CD8-positive, alpha-beta memory T cell (primary cell): ENCODE measurements at regions not wholly inside any gene's neighbourhood (a gene's known extent, or its start where the extent isn't known, plus 50 kb on each side); places are given as distances from the start of the nearest gene placed in this dataset.

ENCODE experiments used
- CTCF ChIA-PET: fragments of 350-600 bp; sonication (Branson Sonifier 250); formaldehyde crosslinking; loops from one replicate; lab custom pipeline; 2021; ENCODE audit warnings: antibody characterized with exemption; lab: Charles Lee
- POLR2A ChIA-PET: fragments of 350-600 bp; sonication (Branson Sonifier 250); formaldehyde crosslinking; loops from one replicate; lab custom pipeline; 2021; ENCODE audit warnings: antibody characterized with exemption; lab: Charles Lee
- DNase-seq, 5 donors: peaks; one replicate each; pipeline versions ENCODE4 v3.0.0 to v3.0.0-alpha.2; 2020 to 2022; ENCODE audit warnings: mixed read lengths in 1 of 5
- H3K27ac ChIP-seq: one replicate; pipeline ENCODE4 v1.7.0; 2013; ENCODE audit warnings: low read depth, mild to moderate bottlenecking, low read length, moderate library complexity
- H3K27me3 ChIP-seq: 2 replicates; pipeline ENCODE4 v1.7.0; 2013; ENCODE audit warnings: low read length, mild to moderate bottlenecking; ENCODE audit not compliant: insufficient read depth, poor library complexity, severe bottlenecking
- H3K36me3 ChIP-seq: 2 replicates; pipeline ENCODE4 v1.7.0; 2013; ENCODE audit warnings: mild to moderate bottlenecking, low read length, moderate library complexity; ENCODE audit not compliant: insufficient read depth
- H3K4me1 ChIP-seq: 2 replicates; pipeline ENCODE4 v1.7.0; 2013; ENCODE audit warnings: mild to moderate bottlenecking, low read length, moderate library complexity; ENCODE audit not compliant: insufficient read depth
- H3K4me3 ChIP-seq: 2 replicates; pipeline ENCODE4 v1.7.0; 2013; ENCODE audit warnings: mild to moderate bottlenecking, low read length
- H3K9me3 ChIP-seq: 2 replicates; pipeline ENCODE4 v1.7.0; 2013; ENCODE audit warnings: mild to moderate bottlenecking, low read length
- H3K27ac Mint-ChIP-seq, 8 donors: one replicate each; pipeline ENCODE4 v1.8.0; 2020 to 2021; ENCODE audit warnings: mixed read lengths in 8 of 8, mild to moderate bottlenecking in 6 of 8, inconsistent platforms in 3 of 8, moderate library complexity in 3 of 8
- H3K27me3 Mint-ChIP-seq, 2 donors: one replicate each; pipeline ENCODE4 v1.8.0; 2020 to 2021; ENCODE audit warnings: mixed read lengths in 2 of 2, mild to moderate bottlenecking in 1 of 2, moderate library complexity in 1 of 2
- H3K36me3 Mint-ChIP-seq, 3 donors: one replicate each; pipeline ENCODE4 v1.8.0; 2020 to 2021; ENCODE audit warnings: mixed read lengths in 3 of 3, inconsistent platforms in 1 of 3, mild to moderate bottlenecking in 1 of 3
- H3K4me1 Mint-ChIP-seq, 3 donors: one replicate each; pipeline ENCODE4 v1.8.0; 2020 to 2021; ENCODE audit warnings: mixed read lengths in 3 of 3, inconsistent platforms in 1 of 3, mild to moderate bottlenecking in 1 of 3
- H3K4me3 Mint-ChIP-seq, 7 donors: one replicate each; pipeline ENCODE4 v1.8.0; 2020 to 2021; ENCODE audit warnings: mixed read lengths in 7 of 7, mild to moderate bottlenecking in 6 of 7, moderate library complexity in 4 of 7, inconsistent platforms in 2 of 7
- H3K9me3 Mint-ChIP-seq, 5 donors: one replicate each; pipeline ENCODE4 v1.8.0; 2020 to 2022; ENCODE audit warnings: mixed read lengths in 5 of 5, mild to moderate bottlenecking in 3 of 5, moderate library complexity in 2 of 5, inconsistent platforms in 1 of 5

DNA sequence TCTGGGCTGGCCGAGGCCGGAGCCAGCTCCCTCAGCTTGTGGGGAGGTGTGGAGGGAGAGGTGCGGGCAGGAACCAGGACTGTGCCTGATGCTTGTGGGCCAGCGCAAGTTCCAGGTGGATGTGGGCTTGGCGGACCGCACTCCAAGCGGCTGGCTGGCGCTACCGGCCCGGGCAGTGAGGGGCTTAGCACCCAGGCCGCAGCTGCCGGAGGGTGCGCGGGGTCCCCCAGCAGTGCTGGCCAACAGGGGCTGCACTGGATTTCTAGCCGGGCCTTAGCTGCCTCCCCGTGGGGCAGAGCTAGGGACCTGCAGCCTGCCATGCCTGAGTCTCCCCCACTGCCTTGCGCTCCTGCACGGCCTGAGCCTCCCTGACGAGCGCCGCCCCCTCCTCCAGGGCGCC is 242.8 kb downstream of the CCSER2 start:
- POLR2A ChIA-PET, result no interaction called here
- no peaks in the 10 kb centered on the region for H3K36me3 ChIP-seq
- no peak overlapping the region for H3K4me3 ChIP-seq
- Mint-ChIP-seq H3K4me3 (no peak overlapping the region), H3K36me3 (no peaks in the 10 kb centered on the region), H3K27ac (no peak overlapping the region), H3K27me3 (peaks cover 11 to 51% of the 10 kb centered on the region in 2 donors), H3K9me3 (peaks cover 0 to 7% (median 0%) of the 10 kb centered on the region in 5 donors), H3K4me1 (no peaks in the 10 kb centered on the region)
- H3K4me1 ChIP-seq, result no peaks in the 10 kb centered on the region
- no peak for DNase-seq
- H3K27me3 ChIP-seq, result no peaks in the 10 kb centered on the region
- CTCF ChIA-PET, result interaction anchor here (1.6 kb wide), 1 partner anchor 12 kb away, joined by 3 read pairs; no protein-coding TSS in a partner anchor
- H3K9me3 ChIP-seq, result no peaks in the 10 kb centered on the region
- H3K27ac ChIP-seq, result no peak overlapping the region

DNA sequence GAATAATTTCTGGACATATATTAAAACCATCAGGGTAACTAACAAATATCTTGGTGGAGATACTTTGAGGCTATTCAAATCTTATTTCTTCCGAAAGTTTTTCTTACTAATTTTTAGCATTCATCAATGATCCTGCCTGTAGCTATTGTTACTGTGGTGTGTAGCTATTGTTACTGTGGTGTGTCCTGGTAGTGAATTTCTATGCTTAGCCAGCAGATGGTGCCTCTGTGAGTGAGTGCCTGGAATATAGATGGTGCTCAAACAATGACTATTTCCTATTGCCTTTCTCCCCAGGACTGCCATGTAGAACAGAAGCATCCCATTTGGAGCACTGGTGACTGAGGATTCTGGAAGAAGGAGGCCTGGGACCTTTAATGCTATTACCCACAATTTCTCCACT is 245.7 kb downstream of the CCSER2 start:
- CTCF ChIA-PET, result no interaction called here
- Histone ChIP-seq H3K4me3 (no peak overlapping the region), H3K4me1 (no peaks in the 10 kb centered on the region), H3K27ac (no peak overlapping the region), H3K27me3 (no peaks in the 10 kb centered on the region), H3K9me3 (no peaks in the 10 kb centered on the region), H3K36me3 (no peaks in the 10 kb centered on the region)
- no peak overlapping the region for H3K4me3 Mint-ChIP-seq
- H3K27me3 Mint-ChIP-seq, result peaks cover 15 to 41% of the 10 kb centered on the region in 2 donors
- POLR2A ChIA-PET, result no interaction called here
- H3K9me3 Mint-ChIP-seq, result peaks cover 0 to 7% (median 0%) of the 10 kb centered on the region in 5 donors
- DNase-seq, result no peak
- H3K36me3 Mint-ChIP-seq, result no peaks in the 10 kb centered on the region
- no peak overlapping the region for H3K27ac Mint-ChIP-seq
- no peaks in the 10 kb centered on the region for H3K4me1 Mint-ChIP-seq

DNA sequence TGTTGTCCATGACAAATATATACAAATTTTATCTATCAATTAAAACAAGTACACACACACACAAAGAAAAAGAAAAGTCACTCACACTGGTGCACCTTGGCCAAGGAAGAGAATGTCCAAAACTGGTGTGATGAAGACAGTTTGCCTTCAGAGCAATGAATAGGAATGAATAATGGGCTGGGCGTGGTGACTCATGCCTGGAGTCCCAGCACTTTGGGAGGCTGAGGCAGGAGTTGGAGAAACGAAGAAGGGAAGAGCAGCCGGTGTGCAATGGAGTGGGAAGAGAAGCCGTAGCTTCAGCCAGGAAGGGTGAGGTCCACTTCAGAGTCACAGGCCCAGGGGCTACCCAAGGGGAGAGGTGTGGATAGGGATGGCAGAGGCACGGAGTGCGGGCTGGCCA is 253.6 kb downstream of the CCSER2 start:
- no peaks in the 10 kb centered on the region for H3K9me3 ChIP-seq
- no peak overlapping the region for H3K27ac Mint-ChIP-seq
- peaks cover 6 to 33% of the 10 kb centered on the region in 2 donors for H3K27me3 Mint-ChIP-seq
- ChIA-PET CTCF (no interaction called here), POLR2A (no interaction called here)
- no peaks in the 10 kb centered on the region for H3K36me3 ChIP-seq
- DNase-seq, result no peak
- no peaks in the 10 kb centered on the region for H3K4me1 Mint-ChIP-seq
- H3K4me3 ChIP-seq, result no peak overlapping the region
- H3K4me1 ChIP-seq, result no peaks in the 10 kb centered on the region
- no peaks in the 10 kb centered on the region for H3K36me3 Mint-ChIP-seq
- H3K27me3 ChIP-seq, result no peaks in the 10 kb centered on the region
- H3K9me3 Mint-ChIP-seq, result no peaks in the 10 kb centered on the region
- no peak overlapping the region for H3K27ac ChIP-seq
- H3K4me3 Mint-ChIP-seq, result no peak overlapping the region

DNA sequence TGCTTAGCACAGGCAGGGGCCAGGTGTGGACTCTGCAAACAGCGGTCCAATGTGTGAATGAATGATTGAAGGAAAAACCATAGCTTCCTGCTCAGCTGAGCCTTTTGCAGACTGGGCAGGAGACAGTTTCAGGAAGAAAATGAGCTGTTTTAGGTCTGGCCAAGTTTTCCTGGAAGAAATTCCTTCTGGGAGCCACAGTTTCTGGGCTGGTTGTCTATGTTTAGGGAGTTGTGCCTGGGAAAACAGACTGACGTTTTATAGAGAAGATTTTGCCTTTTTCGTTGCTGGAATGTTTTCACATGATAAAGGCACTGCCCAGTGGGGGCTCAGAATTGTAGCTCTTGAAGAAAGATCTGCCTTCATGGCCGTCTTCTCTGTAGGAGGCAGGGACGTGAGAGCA is 255.1 kb downstream of the CCSER2 start:
- H3K9me3 ChIP-seq, result no peaks in the 10 kb centered on the region
- POLR2A ChIA-PET, result no interaction called here
- no peaks in the 10 kb centered on the region for H3K4me1 Mint-ChIP-seq
- DNase-seq, result no peak
- no peak overlapping the region for H3K4me3 ChIP-seq
- no peak overlapping the region for H3K4me3 Mint-ChIP-seq
- H3K9me3 Mint-ChIP-seq, result no peaks in the 10 kb centered on the region
- H3K36me3 ChIP-seq, result no peaks in the 10 kb centered on the region
- no peak overlapping the region for H3K27ac ChIP-seq
- CTCF ChIA-PET, result interaction anchor here (0.8 kb wide), 1 partner anchor 12 kb away, joined by 3 read pairs; no protein-coding TSS in a partner anchor
- no peak overlapping the region for H3K27ac Mint-ChIP-seq
- H3K27me3 Mint-ChIP-seq, result peaks cover 2 to 31% of the 10 kb centered on the region in 2 donors
- no peaks in the 10 kb centered on the region for H3K27me3 ChIP-seq
- H3K36me3 Mint-ChIP-seq, result no peaks in the 10 kb centered on the region
- H3K4me1 ChIP-seq, result no peaks in the 10 kb centered on the region

DNA sequence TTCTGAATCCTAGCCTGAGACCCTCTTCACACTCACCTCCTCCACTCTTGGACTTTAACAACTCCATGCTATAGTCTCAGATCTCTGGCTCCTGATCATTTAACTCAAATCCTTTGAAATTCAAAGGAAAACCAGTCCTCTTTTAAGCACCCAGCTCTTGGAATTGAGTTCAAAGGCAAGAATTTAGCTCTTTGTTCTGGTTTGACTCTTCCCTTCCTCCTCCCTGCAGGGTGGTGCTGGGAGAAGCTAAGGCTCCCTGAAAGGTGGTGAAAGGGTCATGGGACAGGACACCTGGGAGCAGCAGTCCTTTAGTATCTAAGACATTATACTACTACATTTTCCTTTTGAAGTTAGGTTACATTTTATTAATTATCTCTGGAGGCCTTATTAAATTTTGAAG is 259.4 kb downstream of the CCSER2 start:
- no peak overlapping the region for H3K4me3 ChIP-seq
- Mint-ChIP-seq H3K4me1 (no peaks in the 10 kb centered on the region), H3K27me3 (peaks cover 2 to 22% of the 10 kb centered on the region in 2 donors), H3K36me3 (no peaks in the 10 kb centered on the region), H3K4me3 (no peak overlapping the region), H3K9me3 (no peaks in the 10 kb centered on the region), H3K27ac (peak overlapping the region in 1 of 8 donors; percentile 31)
- H3K36me3 ChIP-seq, result no peaks in the 10 kb centered on the region
- no peak overlapping the region for H3K27ac ChIP-seq
- H3K9me3 ChIP-seq, result no peaks in the 10 kb centered on the region
- H3K4me1 ChIP-seq, result no peaks in the 10 kb centered on the region
- DNase-seq, result no peak
- no peaks in the 10 kb centered on the region for H3K27me3 ChIP-seq
- ChIA-PET POLR2A (no interaction called here), CTCF (no interaction called here)

GRCh38 chr10:84588426-84588825 is 260.0 kb downstream of the CCSER2 start:
- Histone ChIP-seq H3K4me1 (no peaks in the 10 kb centered on the region), H3K9me3 (no peaks in the 10 kb centered on the region), H3K27ac (no peak overlapping the region), H3K27me3 (no peaks in the 10 kb centered on the region), H3K4me3 (no peak overlapping the region), H3K36me3 (no peaks in the 10 kb centered on the region)
- Mint-ChIP-seq H3K36me3 (no peaks in the 10 kb centered on the region), H3K27me3 (peaks cover 5 to 22% of the 10 kb centered on the region in 2 donors), H3K4me1 (no peaks in the 10 kb centered on the region), H3K4me3 (no peak overlapping the region), H3K27ac (no peak overlapping the region), H3K9me3 (no peaks in the 10 kb centered on the region)
- no peak for DNase-seq
- ChIA-PET CTCF (no interaction called here), POLR2A (no interaction called here)

DNA sequence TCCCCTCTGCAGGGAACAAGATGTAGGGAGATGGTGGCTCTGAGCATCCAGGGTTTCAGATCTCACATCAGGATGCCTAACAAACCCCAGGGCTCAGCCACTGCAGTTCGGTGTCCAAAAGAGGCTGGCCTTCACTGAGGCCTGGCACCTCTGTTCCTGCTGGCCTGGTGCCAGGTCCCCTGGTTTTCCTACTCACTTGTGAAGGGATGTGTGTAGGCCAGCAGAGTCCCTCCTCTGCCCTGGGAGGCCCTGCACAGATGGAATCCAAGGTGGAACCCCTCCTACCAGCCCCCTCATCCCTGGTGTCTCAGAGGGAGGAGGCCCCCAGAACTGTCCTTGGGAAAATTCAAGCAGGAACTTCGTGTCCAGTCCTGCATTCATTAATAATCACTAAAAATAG is 260.6 kb downstream of the CCSER2 start:
- POLR2A ChIA-PET, result no interaction called here
- no peak for DNase-seq
- no peaks in the 10 kb centered on the region for H3K4me1 Mint-ChIP-seq
- H3K36me3 Mint-ChIP-seq, result no peaks in the 10 kb centered on the region
- Histone ChIP-seq H3K36me3 (no peaks in the 10 kb centered on the region), H3K27ac (no peak overlapping the region), H3K27me3 (no peaks in the 10 kb centered on the region), H3K4me1 (no peaks in the 10 kb centered on the region), H3K9me3 (no peaks in the 10 kb centered on the region), H3K4me3 (no peak overlapping the region)
- no peaks in the 10 kb centered on the region for H3K9me3 Mint-ChIP-seq
- CTCF ChIA-PET, result no interaction called here
- no peak overlapping the region for H3K4me3 Mint-ChIP-seq
- peaks cover 5 to 26% of the 10 kb centered on the region in 2 donors for H3K27me3 Mint-ChIP-seq
- H3K27ac Mint-ChIP-seq, result no peak overlapping the region

DNA sequence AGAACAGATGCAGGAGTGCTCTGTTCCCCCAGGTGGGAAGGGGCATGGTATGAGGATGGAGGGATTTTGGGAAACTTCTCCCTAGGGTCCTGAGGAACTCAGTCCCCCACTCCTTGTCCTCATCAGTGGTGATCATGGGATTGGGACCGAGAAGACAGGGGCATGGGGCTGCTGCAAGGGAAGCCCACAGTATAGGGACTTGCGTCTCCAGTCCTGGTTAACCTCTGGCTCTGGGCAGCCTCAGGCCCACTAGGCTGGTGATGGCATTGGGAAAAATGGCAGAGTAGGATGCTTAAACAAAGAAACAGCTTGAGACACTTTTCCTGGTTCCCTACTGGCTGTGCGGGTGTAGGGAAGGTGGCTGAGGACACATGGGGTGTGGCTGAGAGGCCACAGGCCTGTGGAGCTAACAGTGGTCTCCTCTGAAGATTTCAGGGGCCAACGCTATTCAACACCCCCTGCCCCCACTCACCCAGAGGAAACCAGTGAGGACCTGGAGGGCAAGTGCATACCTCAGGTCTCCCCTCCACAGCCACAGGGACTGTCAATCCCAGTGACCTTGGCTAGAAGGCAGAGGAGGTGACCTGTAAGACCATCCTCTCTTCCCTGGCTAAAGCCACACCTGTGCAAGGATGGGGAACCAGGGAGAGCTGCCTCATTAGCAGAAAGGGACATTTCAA is 261.3 kb downstream of the CCSER2 start:
- POLR2A ChIA-PET, result no interaction called here
- no peaks in the 10 kb centered on the region for H3K27me3 ChIP-seq
- no peaks in the 10 kb centered on the region for H3K4me1 ChIP-seq
- H3K4me3 ChIP-seq, result no peak overlapping the region
- no peaks in the 10 kb centered on the region for H3K9me3 ChIP-seq
- no peak overlapping the region for H3K4me3 Mint-ChIP-seq
- DNase-seq, result no peak
- H3K27ac ChIP-seq, result no peak overlapping the region
- no peaks in the 10 kb centered on the region for H3K9me3 Mint-ChIP-seq
- no peaks in the 10 kb centered on the region for H3K36me3 ChIP-seq
- no peaks in the 10 kb centered on the region for H3K4me1 Mint-ChIP-seq
- H3K27ac Mint-ChIP-seq, result no peak overlapping the region
- peaks cover 5 to 29% of the 10 kb centered on the region in 2 donors for H3K27me3 Mint-ChIP-seq
- CTCF ChIA-PET, result no interaction called here
- H3K36me3 Mint-ChIP-seq, result no peaks in the 10 kb centered on the region
